Spleen (tissue), 11 donors: ENCODE measurements at regions not wholly inside any gene's neighbourhood (a gene's known extent, or its start where the extent isn't known, plus 50 kb on each side); places are given as distances from the start of the nearest gene placed in this dataset.

Experiments
- DNase-seq: peaks from one replicate; pipeline ENCODE4 v3.0.0-alpha.2; 2020
- H3K27ac ChIP-seq, 8 donors: fragments of 200-600 bp; sonication (generic) in 7 of 8; 1 replicate in 4 of 8; 2 replicates in 4 of 8; pipeline versions ENCODE4 v1.5.0 to v1.8.0; 2016 to 2021; ENCODE audit warnings: inconsistent platforms in 4 of 8, mild to moderate bottlenecking in 4 of 8, moderate library complexity in 1 of 8
- H3K27me3 ChIP-seq, 7 donors: fragments of 200-600 bp; sonication (generic) in 6 of 7; replicated peaks in 1 of 7; 1 replicate in 4 of 7; 2 replicates in 3 of 7; pipeline versions ENCODE4 v1.5.0 to v1.8.0; 2016 to 2021; ENCODE audit warnings: inconsistent platforms in 3 of 7, mild to moderate bottlenecking in 1 of 7
- H3K36me3 ChIP-seq, 6 donors: fragments of 200-600 bp; sonication (generic) in 5 of 6; 1 replicate in 4 of 6; 2 replicates in 2 of 6; pipeline versions ENCODE4 v1.5.0 to v1.8.0; 2016 to 2021; ENCODE audit warnings: inconsistent platforms in 2 of 6
- H3K4me1 ChIP-seq, 6 donors: fragments of 200-600 bp; sonication (generic) in 5 of 6; 1 replicate in 3 of 6; 2 replicates in 3 of 6; pipeline versions ENCODE4 v1.5.0 to v1.8.0; 2016 to 2021; ENCODE audit warnings: inconsistent platforms in 3 of 6
- H3K4me3 ChIP-seq, 8 donors: fragments of 200-600 bp; sonication (generic) in 7 of 8; 1 replicate in 4 of 8; 2 replicates in 4 of 8; pipeline versions ENCODE4 v1.5.0 to v1.8.0; 2016 to 2021; ENCODE audit warnings: inconsistent platforms in 4 of 8, mild to moderate bottlenecking in 4 of 8, moderate library complexity in 2 of 8
- H3K9me3 ChIP-seq, 8 donors: fragments of 200-600 bp; sonication (generic) in 7 of 8; 1 replicate in 4 of 8; 2 replicates in 4 of 8; pipeline versions ENCODE4 v1.5.0 to v1.8.0; 2016 to 2021; ENCODE audit warnings: inconsistent platforms in 4 of 8
- POLR2A ChIP-seq, 3 donors: fragments of 450-650 bp; IDR thresholded peaks; one replicate each; pipeline ENCODE4 v1.5.1; 2017; ENCODE audit warnings: antibody characterized with exemption in 3 of 3, mild to moderate bottlenecking in 1 of 3
- POLR2AphosphoS5 ChIP-seq, 3 donors: sonication (generic); formaldehyde crosslinking; IDR thresholded peaks; one replicate each; pipeline ENCODE4 v1.5.1; 2017; ENCODE audit warnings: antibody characterized with exemption in 3 of 3
- WGBS, 5 donors: extraction: QIAGEN DNeasy Blood & Tissue Kit in 3 of 5; methylation state at CpG; one replicate each; pipeline versions ENCODE4 v1.1.5 to v1.1.7; 2013 to 2018; 5-methylcytosine and 5-hydroxymethylcytosine counted together
- intact Hi-C: fragments of 100-400 bp; cut with DNase I; formaldehyde crosslinking; loops from one replicate; pipeline ENCODE4 v1.15.0; 2023; ENCODE audit warnings: low total_unique reads
- TF ChIP-seq, protein P1 (sequence below), 11 experiments: fragments of 200-600 bp in 7 of 11; fragments of 450-650 bp in 4 of 11; sonication (generic) in 4 of 11; IDR thresholded peaks in 8 of 11; conservative IDR thresholded peaks in 3 of 11; 1 replicate in 7 of 11; 2 replicates in 4 of 11; pipeline versions ENCODE4 v1.4.0 to v1.8.0; 2016 to 2021; ENCODE audit warnings: antibody characterized with exemption in 11 of 11, inconsistent platforms in 4 of 11, mild to moderate bottlenecking in 1 of 11
- donor health status: healthy with polysubstance abuse.
- donor health status: DM: no; HTN: no; CAD: no; lungs with moderate emphysema.
- donor health status: DM: no; HTN: no; CAD: no.
- donor health status: Bipolar disorder and iron deficiency.
- donor health status: healthy.
- donor health status: DM: no; HTN: no; CAD: no.
- donor health status: DM: yes; HTN: yes; CAD: no.

DNA sequence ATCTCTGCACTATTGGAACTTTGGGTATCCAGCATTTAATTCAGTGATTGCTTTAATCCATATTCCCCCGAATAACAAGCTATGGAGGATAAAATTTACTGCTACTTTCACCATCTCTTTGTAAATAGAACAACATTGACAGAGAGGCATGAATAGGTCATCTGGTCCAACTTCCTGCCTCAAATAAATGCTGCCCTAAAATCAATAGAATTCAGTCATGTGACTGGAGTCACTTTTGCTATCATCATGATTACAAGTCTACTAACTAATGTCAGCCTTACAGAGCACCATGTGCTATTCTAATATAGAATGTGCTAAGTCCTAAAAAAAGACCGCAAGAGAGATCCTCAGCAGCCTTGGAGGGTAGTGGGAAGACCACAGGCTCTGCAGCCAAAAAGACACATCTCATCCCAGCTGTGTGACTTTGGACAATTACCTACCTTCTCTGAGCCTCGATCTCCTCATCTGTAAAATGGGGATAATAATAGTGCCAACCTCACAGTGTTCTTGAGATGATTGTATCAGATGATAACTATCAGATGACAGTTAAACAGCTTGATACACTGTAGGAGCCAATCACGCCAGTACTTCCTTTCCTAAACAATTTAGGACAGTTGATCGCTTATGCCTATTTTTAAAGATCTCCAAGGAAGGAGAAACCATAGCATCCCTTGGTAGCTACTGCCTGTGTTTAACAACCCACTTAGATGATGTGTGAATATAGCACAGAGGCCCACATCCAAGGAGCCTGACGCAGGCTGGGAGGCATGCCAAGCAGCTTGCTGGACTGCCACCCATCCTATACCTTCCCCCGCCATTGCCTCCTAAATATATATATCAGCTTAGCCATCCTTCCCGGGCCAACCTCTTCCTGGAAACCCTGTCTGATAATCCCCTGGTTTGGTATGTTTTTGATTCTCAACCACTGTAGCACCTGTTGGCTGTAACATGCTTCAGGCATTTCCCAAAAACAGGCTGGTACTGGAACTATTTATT, 77.3 kb upstream of the PHF21A start:
- Histone ChIP-seq H3K27me3 (peaks cover 0 to 3% (median 0%) of the 10 kb centered on the region in 7 donors), H3K4me3 (no peak overlapping the region), H3K4me1 (no peaks in the 10 kb centered on the region), H3K9me3 (no peaks in the 10 kb centered on the region), H3K36me3 (no peaks in the 10 kb centered on the region), H3K27ac (no peak overlapping the region)
- 84 to 91% (median 86%) methylated on average over 8 of the region's 8 CpGs for WGBS, 5 donors
- TF ChIP-seq POLR2AphosphoS5 (IDR thresholded peaks at IDR 0.05) (no peak), POLR2A (IDR thresholded peaks at IDR 0.05) (no peak)
- DNase-seq: no peak
- intact Hi-C loops: no loop called here

DNA sequence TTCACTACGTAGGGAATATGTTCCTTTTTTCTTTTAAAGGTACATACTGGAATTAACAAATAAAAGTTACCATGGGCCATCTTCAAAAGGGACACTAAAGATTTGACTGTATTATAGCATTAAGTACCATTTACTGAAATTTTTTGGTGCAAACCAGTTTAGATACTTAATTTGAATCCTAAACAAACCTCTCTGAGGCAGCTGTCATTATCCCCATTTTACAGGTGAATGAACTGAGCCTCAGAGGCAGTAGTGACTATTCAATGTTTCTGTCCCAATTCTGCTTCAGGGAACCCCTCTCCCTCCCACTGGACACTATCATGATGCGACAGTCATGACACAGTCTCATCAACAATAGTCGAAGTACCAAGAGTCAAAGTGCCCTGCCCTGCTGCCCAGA, 76.2 kb upstream of the PHF21A start:
- Histone ChIP-seq H3K36me3 (no peaks in the 10 kb centered on the region), H3K27me3 (peaks cover 0 to 3% (median 0%) of the 10 kb centered on the region in 7 donors), H3K27ac (no peak overlapping the region), H3K4me3 (no peak overlapping the region), H3K9me3 (no peaks in the 10 kb centered on the region), H3K4me1 (no peaks in the 10 kb centered on the region)
- TF ChIP-seq, protein P1, sequence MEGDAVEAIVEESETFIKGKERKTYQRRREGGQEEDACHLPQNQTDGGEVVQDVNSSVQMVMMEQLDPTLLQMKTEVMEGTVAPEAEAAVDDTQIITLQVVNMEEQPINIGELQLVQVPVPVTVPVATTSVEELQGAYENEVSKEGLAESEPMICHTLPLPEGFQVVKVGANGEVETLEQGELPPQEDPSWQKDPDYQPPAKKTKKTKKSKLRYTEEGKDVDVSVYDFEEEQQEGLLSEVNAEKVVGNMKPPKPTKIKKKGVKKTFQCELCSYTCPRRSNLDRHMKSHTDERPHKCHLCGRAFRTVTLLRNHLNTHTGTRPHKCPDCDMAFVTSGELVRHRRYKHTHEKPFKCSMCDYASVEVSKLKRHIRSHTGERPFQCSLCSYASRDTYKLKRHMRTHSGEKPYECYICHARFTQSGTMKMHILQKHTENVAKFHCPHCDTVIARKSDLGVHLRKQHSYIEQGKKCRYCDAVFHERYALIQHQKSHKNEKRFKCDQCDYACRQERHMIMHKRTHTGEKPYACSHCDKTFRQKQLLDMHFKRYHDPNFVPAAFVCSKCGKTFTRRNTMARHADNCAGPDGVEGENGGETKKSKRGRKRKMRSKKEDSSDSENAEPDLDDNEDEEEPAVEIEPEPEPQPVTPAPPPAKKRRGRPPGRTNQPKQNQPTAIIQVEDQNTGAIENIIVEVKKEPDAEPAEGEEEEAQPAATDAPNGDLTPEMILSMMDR (IDR thresholded peaks at IDR 0.05 in 8 of 11, conservative IDR thresholded peaks at IDR 0.05 in 3 of 11): no peak
- TF ChIP-seq POLR2AphosphoS5 (IDR thresholded peaks at IDR 0.05) (no peak), POLR2A (IDR thresholded peaks at IDR 0.05) (no peak)
- intact Hi-C loops: no loop called here
- DNase-seq: no peak
- 75 to 85% (median 82%) methylated on average over 3 of the region's 3 CpGs for WGBS, 5 donors

- Histone ChIP-seq H3K27ac (no peak overlapping the region), H3K9me3 (peaks cover 0 to 16% (median 12%) of the 10 kb centered on the region in 8 donors), H3K4me1 (no peaks in the 10 kb centered on the region), H3K27me3 (peaks cover 0 to 6% (median 0%) of the 10 kb centered on the region in 7 donors), H3K36me3 (no peaks in the 10 kb centered on the region), H3K4me3 (no peak overlapping the region)
- TF ChIP-seq POLR2A (IDR thresholded peaks at IDR 0.05) (no peak), POLR2AphosphoS5 (IDR thresholded peaks at IDR 0.05) (no peak)
- TF ChIP-seq, protein P1 (IDR thresholded peaks at IDR 0.05 in 8 of 11, conservative IDR thresholded peaks at IDR 0.05 in 3 of 11): no peak
- DNase-seq: no peak
- intact Hi-C loops: no loop called here
These were observed 66.8 kb upstream of the PHF21A start for GRCh38 chr11:46188017-46188416.

DNA sequence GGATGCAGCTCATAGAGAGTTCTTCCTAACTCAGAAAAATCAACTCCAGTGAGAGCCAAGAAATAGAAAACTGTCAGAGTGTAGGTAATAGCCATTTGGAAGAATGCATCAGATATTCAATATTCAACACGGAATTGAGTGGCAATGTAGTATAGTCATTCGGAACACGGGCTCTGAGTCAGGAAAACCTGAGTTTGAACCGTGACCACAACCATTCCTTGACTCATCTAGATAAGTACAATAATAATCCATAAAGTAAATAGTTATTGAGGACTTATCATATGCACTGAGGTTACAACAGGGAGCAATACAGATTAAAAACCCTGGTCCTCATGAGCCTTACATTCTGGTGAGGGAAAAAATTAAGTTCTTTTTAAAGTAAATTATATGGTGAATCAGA, 62.6 kb upstream of the PHF21A start:
- DNase-seq: no peak
- intact Hi-C loops: no loop called here
- WGBS, 5 donors: 81 to 94% (median 87%) methylated on average over 4 of the region's 4 CpGs
- no peaks in the 10 kb centered on the region for H3K4me1 ChIP-seq
- no peak overlapping the region for H3K4me3 ChIP-seq
- TF ChIP-seq POLR2A (IDR thresholded peaks at IDR 0.05) (no peak), POLR2AphosphoS5 (IDR thresholded peaks at IDR 0.05) (no peak)
- TF ChIP-seq, protein P1 (IDR thresholded peaks at IDR 0.05 in 8 of 11, conservative IDR thresholded peaks at IDR 0.05 in 3 of 11): no peak
- H3K27me3 ChIP-seq: peaks cover 0 to 6% (median 0%) of the 10 kb centered on the region in 7 donors
- H3K9me3 ChIP-seq: no peaks in the 10 kb centered on the region
- no peak overlapping the region for H3K27ac ChIP-seq
- no peaks in the 10 kb centered on the region for H3K36me3 ChIP-seq
